HepG2 (cell line): ENCODE measurements at regions not wholly inside any gene's neighbourhood (a gene's known extent, or its start where the extent isn't known, plus 50 kb on each side); places are given as distances from the start of the nearest gene placed in this dataset.
A peak's percentile ranks its signal among the peaks of the same experiment; 100 is the strongest.

Experiments used
- ARNT ChIP-seq: fragments of 450-650 bp; IDR thresholded peaks from 2 replicates; pipeline ENCODE4 v1.6.1; 2017
- CBX5 ChIP-seq: sonication (generic); formaldehyde crosslinking; IDR thresholded peaks from 2 replicates; pipeline ENCODE4 v1.4.0; 2020; ENCODE audit warnings: missing genetic modification reagents, borderline replicate concordance
- EEA1 ChIP-seq: sonication (generic); formaldehyde crosslinking; IDR thresholded peaks from 2 replicates; pipeline ENCODE4 v1.5.1; 2020; ENCODE audit warnings: mild to moderate bottlenecking, missing genetic modification reagents, borderline replicate concordance
- MAFG ChIP-seq: sonication (generic); formaldehyde crosslinking; IDR thresholded peaks from 2 replicates; pipeline ENCODE4 v1.5.1; 2020; ENCODE audit warnings: mild to moderate bottlenecking, missing genetic modification reagents
- MED13 ChIP-seq: sonication (generic); formaldehyde crosslinking; IDR thresholded peaks from 2 replicates; pipeline ENCODE4 v1.5.0; 2020; ENCODE audit warnings: missing genetic modification reagents
- MYC ChIP-seq: sonication (generic); formaldehyde crosslinking; IDR thresholded peaks from 2 replicates; pipeline ENCODE4 v1.9.0; 2021; ENCODE audit warnings: missing genetic modification reagents, borderline replicate concordance
- NFE2L1 ChIP-seq: sonication (generic); formaldehyde crosslinking; IDR thresholded peaks from 2 replicates; pipeline ENCODE4 v1.4.0; 2020; ENCODE audit warnings: missing genetic modification reagents, mild to moderate bottlenecking, borderline replicate concordance
- RAD21 ChIP-seq: fragments of 450-650 bp; formaldehyde crosslinking; IDR thresholded peaks from 2 replicates; pipeline ENCODE4 v1.5.0; 2020; ENCODE audit warnings: mild to moderate bottlenecking
- TCF7L2 ChIP-seq: IDR thresholded peaks from 2 replicates; pipeline ENCODE4 v1.6.1; 2011; ENCODE audit warnings: mild to moderate bottlenecking, low read depth, low read length, moderate library complexity
- ZC3H4 ChIP-seq: sonication (generic); formaldehyde crosslinking; IDR thresholded peaks from 2 replicates; pipeline ENCODE4 v1.4.0; 2020; ENCODE audit warnings: missing genetic modification reagents, borderline replicate concordance
- ZMAT3 ChIP-seq: sonication (generic); formaldehyde crosslinking; conservative IDR thresholded peaks from 2 replicates; pipeline ENCODE4 v1.7.0; 2021; ENCODE audit warnings: missing genetic modification reagents
- ZNF619 ChIP-seq: sonication (generic); formaldehyde crosslinking; IDR thresholded peaks from 2 replicates; pipeline ENCODE4 v1.4.0; 2020; ENCODE audit warnings: mild to moderate bottlenecking, missing genetic modification reagents
- TF ChIP-seq, protein P1 (sequence below): sonication (generic); formaldehyde crosslinking; IDR thresholded peaks from 2 replicates; pipeline ENCODE4 v1.8.0; 2022; ENCODE audit warnings: missing genetic modification reagents, mild to moderate bottlenecking, moderate library complexity, borderline replicate concordance
- TF ChIP-seq, protein P2 (sequence below): sonication (generic); formaldehyde crosslinking; IDR thresholded peaks from 2 replicates; pipeline ENCODE4 v1.4.0; 2020; ENCODE audit warnings: missing genetic modification reagents
- TF ChIP-seq, protein P3 (sequence below): IDR thresholded peaks from 2 replicates; pipeline ENCODE4 v1.6.1; 2012; ENCODE audit warnings: inconsistent platforms
- TF ChIP-seq, protein P4 (sequence below): IDR thresholded peaks from 2 replicates; pipeline ENCODE4 v1.6.1; 2016; ENCODE audit warnings: low read depth, missing genetic modification reagents, missing compliant biosample characterization
- TF ChIP-seq, protein P5 (sequence below): sonication (generic); formaldehyde crosslinking; IDR thresholded peaks from 2 replicates; pipeline ENCODE4 v1.9.0; 2022; ENCODE audit warnings: missing genetic modification reagents, mild to moderate bottlenecking, borderline replicate concordance

DNA sequence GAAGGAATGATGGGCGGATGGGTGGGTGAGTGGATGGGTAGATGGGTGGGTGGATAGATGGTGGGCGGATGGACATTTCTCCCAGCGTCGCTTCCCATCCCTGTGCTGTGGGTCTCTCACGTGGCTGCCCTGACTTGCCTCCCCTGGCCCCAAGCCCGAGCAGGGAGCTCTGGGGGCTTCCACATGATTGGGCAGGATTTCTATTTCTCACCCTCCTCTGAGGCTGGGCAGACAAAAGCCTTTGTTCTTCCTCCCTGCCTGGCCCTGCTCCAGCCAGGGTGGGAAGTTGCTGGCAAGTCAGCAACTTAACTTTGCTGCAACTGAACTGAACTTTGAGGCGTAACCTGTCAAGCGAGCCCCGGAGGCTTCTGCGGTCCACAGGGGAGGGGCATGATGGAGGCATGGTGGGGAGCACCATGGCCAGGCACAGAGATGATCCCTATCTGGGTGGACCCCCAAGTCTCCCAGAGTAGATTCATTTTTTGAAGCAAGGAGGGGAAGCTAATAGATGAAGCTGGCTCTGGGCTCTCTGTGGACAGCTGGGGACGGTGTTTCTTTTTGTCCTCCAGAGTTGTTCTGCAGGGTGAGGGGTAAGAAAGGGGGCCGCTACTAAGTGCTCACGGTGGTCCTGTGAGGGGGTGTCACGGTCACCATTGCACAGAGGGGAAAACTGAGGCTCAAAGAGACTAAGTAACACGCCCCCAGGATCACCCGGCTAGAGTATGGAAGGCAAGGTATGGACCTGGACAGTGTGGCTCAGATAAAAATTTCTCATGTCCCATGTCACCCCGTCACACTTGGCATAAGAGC is 140.1 kb downstream of the CEBPB start (continued):
- TF ChIP-seq TCF7L2 (no peak), ZNF619 (no peak; the same call in 1 of the 2 replicates), ZC3H4 (CRISPR knock-in tag) (no peak), CBX5 (CRISPR knock-in tag) (peak; percentile 70; the same call in 1 of the 2 replicates), EEA1 (CRISPR knock-in tag) (peak; percentile 32; the same call in 1 of the 2 replicates), ZMAT3 (CRISPR knock-in tag) (0 out of 2 replicates have a peak, but pooled peaks have one; percentile 43), NFE2L1 (no peak), ARNT (no peak), MED13 (CRISPR knock-in tag) (no peak), MAFG (0 out of 2 replicates have a peak, but pooled peaks have one; percentile 22), RAD21 (peak; percentile 18; the same call in 1 of the 2 replicates), MYC (peak; percentile 48; the same call in 1 of the 2 replicates)
- TF ChIP-seq, protein P1, sequence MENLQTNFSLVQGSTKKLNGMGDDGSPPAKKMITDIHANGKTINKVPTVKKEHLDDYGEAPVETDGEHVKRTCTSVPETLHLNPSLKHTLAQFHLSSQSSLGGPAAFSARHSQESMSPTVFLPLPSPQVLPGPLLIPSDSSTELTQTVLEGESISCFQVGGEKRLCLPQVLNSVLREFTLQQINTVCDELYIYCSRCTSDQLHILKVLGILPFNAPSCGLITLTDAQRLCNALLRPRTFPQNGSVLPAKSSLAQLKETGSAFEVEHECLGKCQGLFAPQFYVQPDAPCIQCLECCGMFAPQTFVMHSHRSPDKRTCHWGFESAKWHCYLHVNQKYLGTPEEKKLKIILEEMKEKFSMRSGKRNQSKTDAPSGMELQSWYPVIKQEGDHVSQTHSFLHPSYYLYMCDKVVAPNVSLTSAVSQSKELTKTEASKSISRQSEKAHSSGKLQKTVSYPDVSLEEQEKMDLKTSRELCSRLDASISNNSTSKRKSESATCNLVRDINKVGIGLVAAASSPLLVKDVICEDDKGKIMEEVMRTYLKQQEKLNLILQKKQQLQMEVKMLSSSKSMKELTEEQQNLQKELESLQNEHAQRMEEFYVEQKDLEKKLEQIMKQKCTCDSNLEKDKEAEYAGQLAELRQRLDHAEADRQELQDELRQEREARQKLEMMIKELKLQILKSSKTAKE: no peak
- TF ChIP-seq, protein P2, sequence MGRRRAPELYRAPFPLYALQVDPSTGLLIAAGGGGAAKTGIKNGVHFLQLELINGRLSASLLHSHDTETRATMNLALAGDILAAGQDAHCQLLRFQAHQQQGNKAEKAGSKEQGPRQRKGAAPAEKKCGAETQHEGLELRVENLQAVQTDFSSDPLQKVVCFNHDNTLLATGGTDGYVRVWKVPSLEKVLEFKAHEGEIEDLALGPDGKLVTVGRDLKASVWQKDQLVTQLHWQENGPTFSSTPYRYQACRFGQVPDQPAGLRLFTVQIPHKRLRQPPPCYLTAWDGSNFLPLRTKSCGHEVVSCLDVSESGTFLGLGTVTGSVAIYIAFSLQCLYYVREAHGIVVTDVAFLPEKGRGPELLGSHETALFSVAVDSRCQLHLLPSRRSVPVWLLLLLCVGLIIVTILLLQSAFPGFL (CRISPR knock-in tag): no peak
- TF ChIP-seq, protein P3, sequence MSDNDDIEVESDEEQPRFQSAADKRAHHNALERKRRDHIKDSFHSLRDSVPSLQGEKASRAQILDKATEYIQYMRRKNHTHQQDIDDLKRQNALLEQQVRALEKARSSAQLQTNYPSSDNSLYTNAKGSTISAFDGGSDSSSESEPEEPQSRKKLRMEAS: peak; percentile 35; the same call in 1 of the 2 replicates
- TF ChIP-seq, protein P4, sequence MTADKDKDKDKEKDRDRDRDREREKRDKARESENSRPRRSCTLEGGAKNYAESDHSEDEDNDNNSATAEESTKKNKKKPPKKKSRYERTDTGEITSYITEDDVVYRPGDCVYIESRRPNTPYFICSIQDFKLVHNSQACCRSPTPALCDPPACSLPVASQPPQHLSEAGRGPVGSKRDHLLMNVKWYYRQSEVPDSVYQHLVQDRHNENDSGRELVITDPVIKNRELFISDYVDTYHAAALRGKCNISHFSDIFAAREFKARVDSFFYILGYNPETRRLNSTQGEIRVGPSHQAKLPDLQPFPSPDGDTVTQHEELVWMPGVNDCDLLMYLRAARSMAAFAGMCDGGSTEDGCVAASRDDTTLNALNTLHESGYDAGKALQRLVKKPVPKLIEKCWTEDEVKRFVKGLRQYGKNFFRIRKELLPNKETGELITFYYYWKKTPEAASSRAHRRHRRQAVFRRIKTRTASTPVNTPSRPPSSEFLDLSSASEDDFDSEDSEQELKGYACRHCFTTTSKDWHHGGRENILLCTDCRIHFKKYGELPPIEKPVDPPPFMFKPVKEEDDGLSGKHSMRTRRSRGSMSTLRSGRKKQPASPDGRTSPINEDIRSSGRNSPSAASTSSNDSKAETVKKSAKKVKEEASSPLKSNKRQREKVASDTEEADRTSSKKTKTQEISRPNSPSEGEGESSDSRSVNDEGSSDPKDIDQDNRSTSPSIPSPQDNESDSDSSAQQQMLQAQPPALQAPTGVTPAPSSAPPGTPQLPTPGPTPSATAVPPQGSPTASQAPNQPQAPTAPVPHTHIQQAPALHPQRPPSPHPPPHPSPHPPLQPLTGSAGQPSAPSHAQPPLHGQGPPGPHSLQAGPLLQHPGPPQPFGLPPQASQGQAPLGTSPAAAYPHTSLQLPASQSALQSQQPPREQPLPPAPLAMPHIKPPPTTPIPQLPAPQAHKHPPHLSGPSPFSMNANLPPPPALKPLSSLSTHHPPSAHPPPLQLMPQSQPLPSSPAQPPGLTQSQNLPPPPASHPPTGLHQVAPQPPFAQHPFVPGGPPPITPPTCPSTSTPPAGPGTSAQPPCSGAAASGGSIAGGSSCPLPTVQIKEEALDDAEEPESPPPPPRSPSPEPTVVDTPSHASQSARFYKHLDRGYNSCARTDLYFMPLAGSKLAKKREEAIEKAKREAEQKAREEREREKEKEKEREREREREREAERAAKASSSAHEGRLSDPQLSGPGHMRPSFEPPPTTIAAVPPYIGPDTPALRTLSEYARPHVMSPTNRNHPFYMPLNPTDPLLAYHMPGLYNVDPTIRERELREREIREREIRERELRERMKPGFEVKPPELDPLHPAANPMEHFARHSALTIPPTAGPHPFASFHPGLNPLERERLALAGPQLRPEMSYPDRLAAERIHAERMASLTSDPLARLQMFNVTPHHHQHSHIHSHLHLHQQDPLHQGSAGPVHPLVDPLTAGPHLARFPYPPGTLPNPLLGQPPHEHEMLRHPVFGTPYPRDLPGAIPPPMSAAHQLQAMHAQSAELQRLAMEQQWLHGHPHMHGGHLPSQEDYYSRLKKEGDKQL: 0 out of 2 replicates have a peak, but pooled peaks have one; percentile 36
- TF ChIP-seq, protein P5, sequence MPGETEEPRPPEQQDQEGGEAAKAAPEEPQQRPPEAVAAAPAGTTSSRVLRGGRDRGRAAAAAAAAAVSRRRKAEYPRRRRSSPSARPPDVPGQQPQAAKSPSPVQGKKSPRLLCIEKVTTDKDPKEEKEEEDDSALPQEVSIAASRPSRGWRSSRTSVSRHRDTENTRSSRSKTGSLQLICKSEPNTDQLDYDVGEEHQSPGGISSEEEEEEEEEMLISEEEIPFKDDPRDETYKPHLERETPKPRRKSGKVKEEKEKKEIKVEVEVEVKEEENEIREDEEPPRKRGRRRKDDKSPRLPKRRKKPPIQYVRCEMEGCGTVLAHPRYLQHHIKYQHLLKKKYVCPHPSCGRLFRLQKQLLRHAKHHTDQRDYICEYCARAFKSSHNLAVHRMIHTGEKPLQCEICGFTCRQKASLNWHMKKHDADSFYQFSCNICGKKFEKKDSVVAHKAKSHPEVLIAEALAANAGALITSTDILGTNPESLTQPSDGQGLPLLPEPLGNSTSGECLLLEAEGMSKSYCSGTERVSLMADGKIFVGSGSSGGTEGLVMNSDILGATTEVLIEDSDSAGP (CRISPR knock-in tag): 0 out of 2 replicates have a peak, but pooled peaks have one; percentile 31
